ENCODE measurements at regions not wholly inside any gene's neighbourhood (a gene's known extent, or its start where the extent isn't known, plus 50 kb on each side); places are given as distances from the start of the nearest gene placed in this dataset.

- no peak for DNase-seq
Measured at GRCh38 chr2:181841079-181841478, 50.5 kb upstream of the ITPRID2 start.
